Ectodermal cell (in vitro differentiated cells): ENCODE measurements at regions not wholly inside any gene's neighbourhood (a gene's known extent, or its start where the extent isn't known, plus 50 kb on each side); places are given as distances from the start of the nearest gene placed in this dataset.
"Not testable (repeated sequence)": the region's sequence is repeated elsewhere in the genome, so short reads cannot be mapped to it uniquely, and the experiment has no call there.

Experiments
- H3K27ac ChIP-seq: 2 replicates; pipeline ENCODE4 v1.7.0; 2013; ENCODE audit warnings: mild to moderate bottlenecking, low read depth, low read length; ENCODE audit not compliant: insufficient read depth, poor library complexity, severe bottlenecking
- H3K27me3 ChIP-seq: 2 replicates; pipeline ENCODE4 v1.7.0; 2013; ENCODE audit warnings: mild to moderate bottlenecking, low read length; ENCODE audit not compliant: insufficient read depth, control insufficient read depth, poor library complexity, severe bottlenecking
- H3K36me3 ChIP-seq: one replicate; pipeline ENCODE4 v1.7.0; 2013; ENCODE audit warnings: low read length; ENCODE audit not compliant: control insufficient read depth, insufficient read depth
- H3K4me1 ChIP-seq: one replicate; pipeline ENCODE4 v1.7.0; 2013; ENCODE audit warnings: low read length; ENCODE audit not compliant: control insufficient read depth, insufficient read depth
- H3K4me3 ChIP-seq: 2 replicates; pipeline ENCODE4 v1.7.0; 2013; ENCODE audit warnings: low read depth, low read length, control low read depth; ENCODE audit not compliant: insufficient read depth
- H3K9me3 ChIP-seq: 2 replicates; pipeline ENCODE4 v1.7.0; 2013; ENCODE audit warnings: mild to moderate bottlenecking, low read length, moderate library complexity; ENCODE audit not compliant: control insufficient read depth
- WGBS, 2 experiments: methylation state at CpG; one replicate each; pipeline ENCODE4 v1.1.7; 2013; ENCODE audit warnings: missing lambda C conversion rate in 2 of 2; 5-methylcytosine and 5-hydroxymethylcytosine counted together

DNA sequence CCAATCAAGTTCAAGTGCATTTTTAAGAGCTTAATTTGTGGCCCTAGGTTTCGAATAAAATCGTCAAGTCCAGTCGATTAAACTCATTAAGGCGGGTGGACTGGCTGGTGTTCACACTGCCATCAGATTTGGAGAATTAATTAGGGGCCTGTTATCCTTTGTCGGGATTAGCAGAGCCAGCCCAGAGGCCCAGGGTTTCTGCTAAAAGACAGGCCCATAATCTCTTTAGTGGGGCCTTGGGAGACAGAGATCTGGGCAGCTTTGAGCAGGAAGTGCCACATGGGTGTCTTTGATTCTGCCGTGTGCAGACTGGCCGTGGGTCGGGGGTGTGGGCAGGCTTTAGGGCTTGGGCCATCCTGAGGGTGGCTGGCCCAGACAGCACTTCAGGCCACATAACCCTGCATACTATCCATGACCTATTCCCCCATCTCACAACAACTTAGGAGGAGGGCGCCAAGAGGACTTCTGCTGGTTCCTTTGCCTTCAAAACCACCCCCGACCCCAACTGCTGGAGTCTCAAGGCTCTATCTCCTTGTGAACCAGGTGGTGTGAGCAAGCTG is 94.7 kb downstream of the PLXNA1 start:
- no peaks in the 10 kb centered on the region for H3K36me3 ChIP-seq
- no peaks in the 10 kb centered on the region for H3K9me3 ChIP-seq
- peaks cover 4% of the 10 kb centered on the region for H3K4me1 ChIP-seq
- H3K4me3 ChIP-seq: no peak overlapping the region
- WGBS, 2 experiments: 86 to 91% methylated on average over 10 of the region's 10 CpGs
- H3K27ac ChIP-seq: no peak overlapping the region
- H3K27me3 ChIP-seq: no peaks in the 10 kb centered on the region

- Histone ChIP-seq H3K4me3 (no peak overlapping the region), H3K4me1 (peaks cover 4% of the 10 kb centered on the region), H3K36me3 (no peaks in the 10 kb centered on the region), H3K27ac (no peak overlapping the region), H3K27me3 (no peaks in the 10 kb centered on the region), H3K9me3 (no peaks in the 10 kb centered on the region)
- 86 to 91% methylated on average over 9 of the region's 9 CpGs for whole genome bisulfite sequencing, 2 experiments
Measured at GRCh38 chr3:127078626-127079025, 95.7 kb downstream of the PLXNA1 start.

- H3K4me3 ChIP-seq: no peak overlapping the region
- peaks cover 4% of the 10 kb centered on the region for H3K4me1 ChIP-seq
- no peaks in the 10 kb centered on the region for H3K9me3 ChIP-seq
- H3K27me3 ChIP-seq: no peaks in the 10 kb centered on the region
- no peak overlapping the region for H3K27ac ChIP-seq
- WGBS, 2 experiments: 93 to 97% methylated on average over 5 of the region's 5 CpGs
- no peaks in the 10 kb centered on the region for H3K36me3 ChIP-seq
Measured at GRCh38 chr3:127079211-127079610, 96.3 kb downstream of the PLXNA1 start.

GRCh38 chr3:127081001-127081720 is 98.2 kb downstream of the PLXNA1 start:
- WGBS, 2 experiments: 92 to 93% methylated on average over 12 of the region's 12 CpGs
- H3K9me3 ChIP-seq: no peaks in the 10 kb centered on the region
- no peaks in the 10 kb centered on the region for H3K36me3 ChIP-seq
- peaks cover 8% of the 10 kb centered on the region for H3K4me1 ChIP-seq
- no peak overlapping the region for H3K27ac ChIP-seq
- H3K27me3 ChIP-seq: no peaks in the 10 kb centered on the region
- H3K4me3 ChIP-seq: no peak overlapping the region

DNA sequence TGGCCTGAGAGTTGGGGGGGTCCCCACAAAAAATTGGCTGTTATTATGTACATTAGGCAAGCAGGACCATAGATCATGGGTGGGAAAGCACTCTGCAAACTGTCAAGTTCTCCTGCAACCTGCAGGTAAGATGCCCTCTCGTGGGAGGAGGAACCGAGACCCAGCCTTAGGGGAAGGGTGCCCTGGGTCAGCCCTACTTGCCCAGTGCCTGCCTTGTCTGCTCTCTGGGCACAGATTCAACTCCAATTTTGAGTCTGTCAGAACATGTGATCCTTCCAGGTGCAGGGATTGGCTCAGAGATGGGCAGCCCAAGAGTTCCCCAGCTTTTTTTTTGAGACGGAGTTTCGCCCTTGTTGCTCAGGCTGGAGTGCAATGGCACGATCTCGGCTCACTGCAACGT is 99.2 kb downstream of the PLXNA1 start:
- no peaks in the 10 kb centered on the region for H3K36me3 ChIP-seq
- H3K27me3 ChIP-seq: no peaks in the 10 kb centered on the region
- no peak overlapping the region for H3K27ac ChIP-seq
- H3K4me1 ChIP-seq: peaks cover 8% of the 10 kb centered on the region
- H3K9me3 ChIP-seq: no peaks in the 10 kb centered on the region
- H3K4me3 ChIP-seq: no peak overlapping the region
- 88 to 95% methylated on average over 7 of the region's 7 CpGs for WGBS, 2 experiments

DNA sequence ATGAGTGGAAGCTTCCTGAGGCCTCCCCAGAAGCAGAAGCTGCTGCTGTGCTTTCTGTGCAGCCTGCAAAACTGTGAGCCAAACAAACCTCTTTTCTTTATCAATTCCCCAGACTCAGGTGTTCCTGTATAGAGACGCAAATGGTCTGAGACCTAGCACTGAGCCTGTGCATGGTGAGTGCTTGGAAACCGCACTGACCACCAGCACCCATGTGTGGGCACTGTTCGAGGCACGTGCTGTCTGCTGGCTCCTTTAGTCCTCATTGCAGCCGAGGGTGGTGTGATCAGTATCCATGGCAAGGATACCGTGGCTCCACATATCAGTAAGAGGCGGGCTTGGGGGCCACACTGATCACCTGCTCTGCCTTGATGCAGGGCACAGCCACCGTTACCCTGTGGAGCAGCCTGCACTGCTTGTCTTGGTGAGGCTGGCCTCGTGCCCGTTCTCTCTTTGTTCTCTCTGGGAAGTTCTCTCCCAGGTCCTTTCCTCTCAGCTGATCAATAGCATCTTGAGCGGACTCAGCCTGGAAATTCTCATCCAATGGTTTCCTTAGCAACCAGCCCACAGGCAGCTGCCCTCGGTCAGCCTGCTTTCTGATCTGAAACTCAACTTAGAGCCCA is 101.0 kb downstream of the PLXNA1 start:
- Histone ChIP-seq H3K4me1 (peaks cover 10% of the 10 kb centered on the region), H3K9me3 (no peaks in the 10 kb centered on the region), H3K36me3 (no peaks in the 10 kb centered on the region), H3K4me3 (no peak overlapping the region), H3K27me3 (no peaks in the 10 kb centered on the region), H3K27ac (no peak overlapping the region)
- 83 to 87% methylated on average over 12 of the region's 12 CpGs for WGBS, 2 experiments

- no peak overlapping the region for H3K27ac ChIP-seq
- H3K9me3 ChIP-seq: no peaks in the 10 kb centered on the region
- H3K36me3 ChIP-seq: no peaks in the 10 kb centered on the region
- no peak overlapping the region for H3K4me3 ChIP-seq
- no peaks in the 10 kb centered on the region for H3K27me3 ChIP-seq
- peaks cover 11% of the 10 kb centered on the region for H3K4me1 ChIP-seq
- WGBS, 2 experiments: 90 to 93% methylated on average over 10 of the region's 10 CpGs
Measured at GRCh38 chr3:127084401-127084990, 101.6 kb downstream of the PLXNA1 start.

DNA sequence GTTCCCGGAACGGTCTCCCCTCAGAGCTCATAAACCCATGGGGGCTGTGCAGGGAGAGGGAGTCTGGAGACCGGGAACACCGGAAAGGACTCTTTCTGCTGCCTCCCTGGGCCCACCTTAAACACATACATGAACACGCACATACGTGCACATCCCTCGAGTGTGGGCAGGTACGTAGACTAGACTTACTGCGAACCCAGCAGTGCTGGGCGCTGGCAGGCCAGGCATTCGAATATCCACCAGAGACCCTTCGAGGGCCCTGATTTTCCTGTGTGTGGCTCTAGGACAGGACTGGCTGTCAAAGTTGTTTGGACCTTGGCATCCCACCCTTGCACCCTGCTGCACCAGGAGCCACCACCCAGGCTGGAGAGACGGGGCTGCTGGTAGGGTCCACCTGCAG is 102.7 kb downstream of the PLXNA1 start:
- Histone ChIP-seq H3K27me3 (no peaks in the 10 kb centered on the region), H3K9me3 (no peaks in the 10 kb centered on the region), H3K4me1 (peaks cover 11% of the 10 kb centered on the region), H3K27ac (no peak overlapping the region), H3K4me3 (no peak overlapping the region), H3K36me3 (no peaks in the 10 kb centered on the region)
- WGBS, 2 experiments: 92% methylated on average over 13 of the region's 13 CpGs

- H3K27me3 ChIP-seq, H3K36me3 ChIP-seq, H3K4me3 ChIP-seq, H3K27ac ChIP-seq, H3K9me3 ChIP-seq: not testable (repeated sequence)
- H3K4me1 ChIP-seq: peaks cover 11% of the 10 kb centered on the region
- 90 to 92% methylated on average over 13 of the region's 13 CpGs for WGBS, 2 experiments
Measured at GRCh38 chr3:127086591-127086990, 103.7 kb downstream of the PLXNA1 start.

DNA sequence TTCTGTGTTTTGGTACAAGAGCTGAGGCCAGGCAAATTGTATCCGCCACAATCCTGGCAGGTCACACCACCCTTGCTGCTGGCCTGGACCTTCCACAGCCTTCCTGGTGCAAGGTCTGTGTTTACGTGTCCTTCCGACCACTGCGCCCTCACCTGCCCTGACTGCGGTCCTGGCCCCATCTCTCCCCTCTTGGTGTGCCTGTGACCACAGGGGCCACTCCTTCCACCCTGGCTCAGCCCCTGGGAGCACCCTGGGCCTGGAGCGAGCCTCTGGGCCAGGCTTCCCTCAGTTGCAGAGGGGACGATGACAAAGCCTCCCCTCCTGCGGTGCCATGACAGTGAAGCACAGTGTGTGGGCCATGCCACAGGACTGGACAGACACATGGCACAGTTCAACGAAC is 104.5 kb downstream of the PLXNA1 start:
- WGBS, 2 experiments: 86 to 89% methylated on average over 9 of the region's 9 CpGs
- no peaks in the 10 kb centered on the region for H3K9me3 ChIP-seq
- H3K4me3 ChIP-seq: no peak overlapping the region
- H3K4me1 ChIP-seq: peaks cover 12% of the 10 kb centered on the region
- H3K27me3 ChIP-seq: no peaks in the 10 kb centered on the region
- no peaks in the 10 kb centered on the region for H3K36me3 ChIP-seq
- H3K27ac ChIP-seq: no peak overlapping the region
